Activated T-helper 1 cell treated with Interleukin-2 at 50 U/mL for 16 hours (primary cell): ENCODE measurements at regions not wholly inside any gene's neighbourhood (a gene's known extent, or its start where the extent isn't known, plus 50 kb on each side); places are given as distances from the start of the nearest gene placed in this dataset.
"Not testable (repeated sequence)": the region's sequence is repeated elsewhere in the genome, so short reads cannot be mapped to it uniquely, and the experiment has no call there.

ENCODE experiments used
- DNase-seq: peaks from one replicate; pipeline ENCODE4 v3.0.0-alpha.2; 2020; ENCODE audit warnings: low read depth

GRCh38 chr18:39208729-39209128 is 1643.1 kb upstream of the CELF4 start:
- no peak for DNase-seq

GRCh38 chr18:39208190-39208589 is 1642.6 kb upstream of the CELF4 start:
- DNase-seq = no peak

DNA sequence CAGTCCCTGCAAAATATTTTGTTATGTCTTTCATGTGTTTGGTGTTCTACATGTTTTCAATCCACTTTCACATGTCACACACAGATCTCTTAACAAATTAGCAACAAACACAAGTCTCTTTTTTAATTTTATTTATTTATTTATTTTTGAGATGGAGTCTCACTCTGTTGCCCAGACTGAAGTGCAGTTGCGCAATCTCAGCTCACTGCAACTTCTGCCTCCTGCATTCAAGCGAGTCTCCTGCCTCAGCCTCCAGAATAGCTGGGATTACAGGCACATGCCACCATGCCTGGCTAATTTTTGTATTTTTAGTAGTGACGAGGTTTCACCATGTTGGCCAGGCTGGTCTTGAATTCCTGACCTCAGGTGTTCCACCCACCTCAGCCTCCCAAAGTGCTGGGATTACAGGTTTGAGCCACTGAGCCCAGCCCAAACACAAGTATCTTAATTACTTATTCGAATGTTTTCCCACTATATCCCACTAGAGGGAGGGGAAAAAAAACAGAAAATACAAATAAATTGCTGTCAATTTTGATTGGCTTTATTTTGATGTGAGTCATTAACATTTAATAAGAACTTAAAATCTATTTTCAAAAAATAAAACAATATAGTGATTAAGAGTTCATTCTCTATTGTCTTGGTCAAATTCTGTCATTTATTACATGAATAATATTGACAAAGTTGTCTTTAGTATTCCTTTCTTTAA is 1641.0 kb upstream of the CELF4 start:
- DNase-seq = not testable (repeated sequence)

DNA sequence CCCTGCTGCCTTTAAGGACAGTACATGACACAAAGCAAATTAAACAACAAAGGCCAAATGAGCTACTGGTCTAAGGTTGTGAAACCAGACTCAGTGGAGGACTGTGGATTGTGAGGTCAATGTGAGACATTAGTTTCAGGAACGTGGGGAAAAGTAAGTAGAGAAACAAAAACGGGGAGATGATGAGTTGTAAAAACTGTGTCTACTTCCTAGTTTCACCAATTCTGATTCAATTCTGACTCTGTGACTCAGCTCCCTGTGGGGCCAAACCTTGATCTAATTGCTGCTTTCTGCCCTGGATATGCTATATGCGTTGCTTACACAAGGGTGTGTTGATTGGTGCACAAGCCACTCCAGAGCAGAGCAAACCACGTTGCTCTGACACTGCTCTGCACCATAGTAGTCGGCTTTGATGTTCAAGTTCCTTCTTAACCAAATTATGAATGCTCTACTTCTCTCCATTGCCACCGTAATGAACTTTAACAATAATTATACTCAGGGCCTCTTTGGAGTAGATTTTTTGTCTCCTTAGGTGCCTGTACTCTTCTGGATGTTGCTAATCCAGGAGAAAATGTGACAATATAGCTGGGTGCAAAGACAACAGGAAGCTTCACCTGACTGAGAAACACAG is 1640.1 kb upstream of the CELF4 start:
- no peak for DNase-seq

- no peak for DNase-seq
Measured at GRCh38 chr18:39200153-39200552, 1634.6 kb upstream of the CELF4 start.

DNA sequence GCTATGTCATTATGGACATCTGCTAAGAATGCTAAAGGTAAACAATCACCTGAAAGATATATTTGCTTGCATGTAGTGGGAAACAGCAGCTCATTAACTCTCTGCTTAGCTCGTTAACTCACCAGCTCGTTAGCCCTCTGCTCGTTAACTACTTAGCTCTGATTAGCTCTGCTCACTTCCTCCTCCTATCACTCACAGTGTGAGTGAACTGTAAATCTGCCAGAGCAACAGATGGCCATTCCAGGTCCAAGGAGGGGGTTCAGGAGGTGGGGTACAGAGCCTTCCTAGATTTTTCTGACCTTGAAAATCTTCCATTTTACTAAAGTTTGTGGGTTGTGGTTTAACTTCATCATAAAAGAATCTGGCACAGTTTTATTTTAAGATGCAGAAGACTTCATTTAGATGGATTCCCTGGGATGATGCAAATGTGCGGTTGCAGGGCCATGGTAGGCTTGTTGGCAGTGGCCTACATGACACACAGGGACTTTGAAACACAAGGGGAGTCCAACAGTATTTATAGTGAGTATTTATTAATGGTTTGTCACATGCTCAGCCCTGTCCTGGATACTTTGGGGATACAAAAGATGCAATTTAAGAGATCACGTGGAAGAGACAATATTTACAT is 1633.7 kb upstream of the CELF4 start:
- DNase-seq = no peak

GRCh38 chr18:39198376-39198775 is 1632.8 kb upstream of the CELF4 start:
- DNase-seq = no peak

DNA sequence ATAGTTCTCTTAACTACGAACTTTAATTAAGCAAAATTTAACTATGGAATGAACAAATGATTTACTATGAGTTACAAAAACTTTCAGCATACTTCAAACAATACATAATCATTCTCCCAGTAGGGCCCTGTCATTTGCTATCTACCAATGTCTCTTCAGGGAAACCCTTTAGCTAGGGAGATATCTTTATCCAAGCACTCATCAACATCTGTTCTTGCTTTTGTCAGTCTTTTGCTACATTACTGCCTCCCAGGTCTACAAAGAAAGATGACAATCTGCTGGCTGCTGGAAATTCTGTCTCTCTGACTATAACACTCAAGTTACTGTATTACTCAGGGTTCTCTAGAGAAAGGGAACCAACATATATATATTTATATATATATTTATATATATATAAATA is 1626.3 kb upstream of the CELF4 start:
- no peak for DNase-seq

DNA sequence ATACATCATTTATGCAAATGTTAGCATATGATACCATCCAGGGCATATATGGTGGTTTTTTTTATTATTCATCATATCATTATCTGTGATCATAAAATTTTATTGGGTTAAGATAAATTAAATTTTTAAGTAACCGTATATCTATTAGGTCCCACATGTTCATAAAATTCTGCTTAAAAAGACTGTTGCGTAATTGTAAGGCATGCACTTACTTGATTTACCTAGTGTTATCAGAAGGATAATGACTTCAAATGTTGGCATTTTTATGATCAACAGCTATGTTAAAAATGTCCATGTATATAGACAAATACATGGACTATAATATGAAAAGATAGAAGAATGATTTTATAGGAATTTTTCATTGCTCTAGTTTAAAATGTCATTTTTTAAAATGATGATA is 1625.5 kb upstream of the CELF4 start:
- no peak for DNase-seq

GRCh38 chr18:39190508-39190907 is 1624.9 kb upstream of the CELF4 start:
- no peak for DNase-seq

DNA sequence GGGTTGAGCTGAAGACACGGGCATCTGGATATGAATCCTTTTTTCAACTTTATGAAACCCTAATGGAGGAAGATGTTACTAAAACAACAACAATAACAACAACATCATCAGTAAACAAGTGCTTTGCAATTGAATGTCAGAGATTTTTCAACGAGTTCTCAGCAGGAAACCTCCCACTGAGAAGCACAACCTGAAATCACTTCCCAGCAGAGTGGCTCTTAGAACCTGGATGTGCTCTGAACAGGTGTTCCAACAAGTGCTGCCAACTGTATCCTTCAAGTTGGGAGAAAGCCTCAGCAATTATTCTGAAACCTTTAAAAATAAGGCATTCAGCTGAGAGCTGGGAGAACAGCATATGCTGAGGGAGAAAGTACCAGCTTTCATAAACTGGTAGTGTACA is 1622.7 kb upstream of the CELF4 start:
- DNase-seq = no peak

GRCh38 chr18:39186008-39186407 is 1620.4 kb upstream of the CELF4 start:
- no peak for DNase-seq

- DNase-seq = no peak
Measured at GRCh38 chr18:39184176-39184575, 1618.6 kb upstream of the CELF4 start.

- no peak for DNase-seq
Measured at GRCh38 chr18:39178166-39178565, 1612.6 kb upstream of the CELF4 start.

DNA sequence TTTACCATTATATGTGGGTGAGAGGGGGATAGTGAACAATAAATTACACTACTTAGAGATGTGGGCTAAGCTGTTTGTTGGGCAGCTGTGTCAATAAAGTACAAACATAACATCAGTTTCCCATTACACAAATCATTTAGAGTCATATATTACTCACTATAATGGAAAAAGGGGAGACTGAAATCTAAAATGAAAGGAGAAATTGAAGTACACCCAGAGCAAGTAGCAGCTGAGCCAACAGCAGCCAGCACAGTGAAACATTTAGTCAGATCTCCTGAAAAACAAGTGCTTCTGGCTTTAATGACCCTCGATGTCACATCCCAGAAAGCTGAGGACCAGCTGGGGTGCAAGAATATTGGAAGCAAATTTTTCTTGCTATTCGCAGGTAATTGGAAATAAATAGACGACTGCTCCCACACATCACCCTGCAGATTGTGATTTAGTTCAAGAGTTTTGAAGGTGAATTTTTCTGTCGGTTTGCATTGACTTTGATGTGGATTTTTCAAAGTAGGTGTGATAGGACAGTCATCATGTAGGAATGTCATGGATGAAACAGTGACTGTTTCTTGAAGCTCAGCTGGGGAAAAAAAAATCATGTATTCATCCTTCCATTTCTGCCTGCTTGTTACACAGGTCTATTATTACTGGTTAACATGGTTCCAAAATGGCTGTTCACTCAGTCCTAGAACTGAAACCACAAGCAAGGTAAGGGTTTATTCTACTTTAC is 1607.3 kb upstream of the CELF4 start:
- no peak for DNase-seq

- DNase-seq = no peak
Measured at GRCh38 chr18:39168723-39169122, 1603.1 kb upstream of the CELF4 start.

DNA sequence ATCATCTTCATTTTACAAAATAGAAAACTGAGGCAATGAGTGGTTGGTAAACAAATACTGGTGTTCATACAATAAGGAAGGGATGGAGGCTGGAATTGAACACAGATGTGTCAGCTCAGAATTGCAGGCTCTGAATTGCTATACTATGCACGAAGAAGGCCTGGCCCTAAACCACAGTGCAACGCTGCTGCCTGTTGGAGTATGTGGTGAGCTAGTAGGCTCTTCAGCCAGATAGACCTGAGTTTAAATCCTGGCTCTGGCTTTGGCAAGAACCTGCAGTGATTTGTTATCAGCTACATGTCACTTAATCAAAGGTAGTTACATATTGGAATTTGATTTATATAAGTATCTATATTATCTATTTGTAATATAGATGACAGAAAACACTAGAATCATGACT is 1602.4 kb upstream of the CELF4 start:
- DNase-seq = no peak

DNA sequence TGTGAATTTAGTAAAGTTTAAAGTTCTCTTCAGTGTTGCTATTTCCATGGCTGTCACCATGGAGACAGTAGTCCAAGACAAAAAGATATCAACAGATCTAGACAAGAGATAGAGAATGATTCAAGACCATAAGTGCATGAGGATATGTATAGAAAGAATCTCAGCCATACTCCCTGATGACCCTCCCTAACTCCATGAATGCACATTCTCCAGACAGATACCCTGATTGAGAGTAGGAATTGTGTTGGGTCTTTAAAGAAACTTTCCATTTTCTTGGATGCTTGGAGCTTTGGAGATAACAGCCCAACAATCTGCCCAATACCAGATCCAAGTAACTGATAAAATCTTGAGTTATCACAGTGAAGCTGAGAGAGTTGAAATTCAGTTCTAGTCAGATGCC is 1601.2 kb upstream of the CELF4 start:
- DNase-seq = no peak

GRCh38 chr18:39162013-39162827 is 1596.6 kb upstream of the CELF4 start:
- no peak for DNase-seq

DNA sequence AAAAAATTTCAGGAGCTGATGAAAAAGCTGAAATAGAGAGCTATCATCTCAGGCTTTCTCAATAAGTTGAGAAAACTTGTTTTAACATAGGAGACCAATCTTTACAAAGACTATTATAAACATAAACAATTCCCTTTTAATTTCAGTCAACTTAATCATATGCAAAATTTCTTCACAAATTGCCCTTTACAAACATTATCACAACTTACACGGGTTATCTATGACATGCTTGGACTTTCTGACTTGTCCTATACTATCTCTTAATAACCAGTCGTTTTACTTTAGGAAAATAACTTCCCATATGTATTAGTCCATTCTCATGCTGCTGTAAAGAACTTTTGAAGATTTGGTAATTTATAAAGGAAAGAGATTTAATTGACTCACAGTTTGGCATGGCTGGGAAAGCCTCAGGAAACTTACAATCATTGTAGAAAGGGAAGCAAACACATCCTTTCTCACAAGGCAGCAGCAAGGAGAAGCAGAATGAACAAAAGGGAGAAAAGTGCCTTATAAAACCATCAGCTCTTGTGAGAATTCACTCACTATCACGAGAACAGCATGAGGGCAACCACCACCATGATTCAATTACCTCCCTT is 1583.7 kb upstream of the CELF4 start:
- no peak for DNase-seq

DNA sequence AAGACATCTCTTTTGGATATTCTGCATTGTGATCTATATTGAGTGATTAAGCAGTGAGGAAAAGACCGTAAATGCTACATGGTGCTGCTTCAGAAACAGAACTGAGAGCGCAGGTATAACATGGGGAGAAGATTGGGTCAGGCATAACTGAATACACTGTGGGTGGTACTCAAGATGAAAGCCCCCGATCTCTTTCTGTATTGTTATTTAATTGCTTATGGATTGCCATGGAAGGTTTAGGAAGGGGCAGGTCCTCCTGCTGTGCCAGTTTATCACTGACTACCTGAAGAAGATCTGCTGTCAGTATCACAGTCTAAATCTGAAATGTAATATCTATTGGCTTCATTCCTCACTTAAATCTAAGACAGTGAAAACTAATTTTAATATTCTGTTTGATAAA is 1568.7 kb upstream of the CELF4 start:
- no peak for DNase-seq

- not testable (repeated sequence) for DNase-seq
Measured at GRCh38 chr18:39127538-39127937, 1561.9 kb upstream of the CELF4 start.
